ENCODE measurements at regions not wholly inside any gene's neighbourhood (a gene's known extent, or its start where the extent isn't known, plus 50 kb on each side); places are given as distances from the start of the nearest gene placed in this dataset.
"Not testable (repeated sequence)": the region's sequence is repeated elsewhere in the genome, so short reads cannot be mapped to it uniquely, and the experiment has no call there.

DNA sequence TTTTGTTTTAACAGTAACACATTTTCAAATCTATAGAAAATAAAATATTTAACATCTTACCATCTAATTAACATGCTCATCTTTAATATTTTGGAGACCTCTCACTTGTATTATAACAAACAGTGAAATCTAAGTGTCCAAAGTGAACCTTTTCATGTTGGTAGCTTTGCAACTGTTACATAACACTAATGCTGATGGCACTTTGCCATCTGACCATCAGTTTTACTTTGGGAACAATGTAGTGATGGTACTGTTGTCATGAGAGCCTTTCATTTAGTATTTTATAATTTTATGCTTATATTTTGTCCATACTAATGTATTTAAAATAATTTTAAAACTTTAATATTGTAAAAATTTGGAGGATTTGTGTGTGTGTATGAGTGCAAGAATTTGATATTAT lies 1017.0 kb upstream of the KCND2 start:
- TF ChIP-seq, protein P1, sequence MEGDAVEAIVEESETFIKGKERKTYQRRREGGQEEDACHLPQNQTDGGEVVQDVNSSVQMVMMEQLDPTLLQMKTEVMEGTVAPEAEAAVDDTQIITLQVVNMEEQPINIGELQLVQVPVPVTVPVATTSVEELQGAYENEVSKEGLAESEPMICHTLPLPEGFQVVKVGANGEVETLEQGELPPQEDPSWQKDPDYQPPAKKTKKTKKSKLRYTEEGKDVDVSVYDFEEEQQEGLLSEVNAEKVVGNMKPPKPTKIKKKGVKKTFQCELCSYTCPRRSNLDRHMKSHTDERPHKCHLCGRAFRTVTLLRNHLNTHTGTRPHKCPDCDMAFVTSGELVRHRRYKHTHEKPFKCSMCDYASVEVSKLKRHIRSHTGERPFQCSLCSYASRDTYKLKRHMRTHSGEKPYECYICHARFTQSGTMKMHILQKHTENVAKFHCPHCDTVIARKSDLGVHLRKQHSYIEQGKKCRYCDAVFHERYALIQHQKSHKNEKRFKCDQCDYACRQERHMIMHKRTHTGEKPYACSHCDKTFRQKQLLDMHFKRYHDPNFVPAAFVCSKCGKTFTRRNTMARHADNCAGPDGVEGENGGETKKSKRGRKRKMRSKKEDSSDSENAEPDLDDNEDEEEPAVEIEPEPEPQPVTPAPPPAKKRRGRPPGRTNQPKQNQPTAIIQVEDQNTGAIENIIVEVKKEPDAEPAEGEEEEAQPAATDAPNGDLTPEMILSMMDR (IDR thresholded peaks at IDR 0.05; ENCODE audit: borderline replicate concordance, insufficient read depth, low read depth, low read length): no peak
- H3K4me3 ChIP-seq (ENCODE audit: low read depth, low read length): no peak overlapping the region

DNA sequence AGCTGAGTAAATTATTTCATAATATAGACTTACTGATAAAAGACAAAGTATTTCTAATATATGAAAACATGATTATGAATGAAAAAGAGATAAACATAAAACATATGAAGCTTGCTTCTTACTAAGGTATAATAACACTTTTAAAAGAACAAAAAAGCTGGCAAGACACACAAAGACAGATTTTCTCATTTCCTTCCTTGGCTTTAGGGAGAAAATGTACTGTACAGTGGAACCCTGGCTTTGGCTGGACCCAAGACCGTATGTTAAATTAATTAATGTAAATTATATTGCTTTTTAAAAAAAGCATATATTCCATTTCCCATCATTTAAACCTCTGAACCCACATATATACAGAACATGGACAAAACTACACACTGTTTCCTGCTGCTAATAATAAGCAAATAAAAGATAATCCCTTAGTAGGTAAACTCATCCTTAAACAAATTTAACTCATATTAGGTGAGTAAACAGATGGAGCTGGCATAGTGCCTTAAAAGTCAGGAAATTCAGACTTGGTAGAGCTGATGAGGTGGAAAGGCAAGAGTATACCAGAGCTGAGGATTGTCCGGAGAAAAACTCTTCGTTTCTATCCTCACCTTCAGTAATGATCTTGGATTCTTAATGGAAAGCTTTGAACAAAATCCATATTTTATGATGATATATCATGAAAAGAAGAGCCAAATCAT lies 1016.4 kb upstream of the KCND2 start:
- TF ChIP-seq, protein P1 (IDR thresholded peaks at IDR 0.05; ENCODE audit: borderline replicate concordance, insufficient read depth, low read depth, low read length): no peak
- H3K4me3 ChIP-seq (ENCODE audit: low read depth, low read length): no peak overlapping the region

DNA sequence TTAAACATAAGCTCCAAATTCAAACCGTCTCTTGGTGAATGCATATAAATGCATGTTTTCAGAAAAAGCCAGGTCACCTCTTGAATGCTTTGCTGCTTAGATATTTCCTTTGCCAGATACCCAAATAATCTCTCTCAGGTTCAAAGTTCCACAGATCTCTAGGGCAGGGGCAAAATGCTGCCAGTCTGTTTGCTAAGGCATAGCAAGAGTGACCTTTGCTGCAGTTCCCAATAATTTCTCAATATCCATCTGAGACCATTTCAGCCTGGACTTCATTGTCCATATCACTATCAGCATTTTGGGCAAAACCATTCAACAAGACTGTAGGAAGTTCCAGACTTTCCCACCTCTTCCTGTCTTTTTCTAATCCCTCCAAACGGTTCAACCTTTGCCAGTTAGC lies 1006.2 kb upstream of the KCND2 start:
- not testable (repeated sequence) for H3K4me3 ChIP-seq (ENCODE audit: low read depth, low read length)

DNA sequence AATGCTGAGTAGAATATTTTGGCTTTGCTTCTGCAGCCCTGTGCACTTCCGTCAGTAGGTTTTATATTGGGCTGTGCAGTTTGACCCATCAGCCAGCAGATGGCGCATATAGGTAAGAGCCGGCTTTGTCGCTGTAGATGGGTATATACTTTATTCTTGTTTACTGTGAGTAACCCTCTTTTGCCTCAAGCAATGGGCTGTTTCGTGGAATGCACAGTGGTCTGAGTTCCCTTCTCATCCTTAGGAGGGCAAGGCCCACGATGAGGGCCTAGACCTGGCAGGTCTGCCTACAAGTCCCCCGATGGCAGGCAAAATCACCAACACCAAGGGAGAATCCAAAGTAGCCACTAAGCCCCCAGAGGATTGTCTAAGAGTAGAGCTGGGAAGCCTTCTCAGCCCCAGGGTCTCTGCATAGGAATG lies 1002.9 kb upstream of the KCND2 start:
- TF ChIP-seq, protein P1 (IDR thresholded peaks at IDR 0.05; ENCODE audit: borderline replicate concordance, insufficient read depth, low read depth, low read length): peak; percentile 80
- H3K4me3 ChIP-seq (ENCODE audit: low read depth, low read length): no peak overlapping the region

DNA sequence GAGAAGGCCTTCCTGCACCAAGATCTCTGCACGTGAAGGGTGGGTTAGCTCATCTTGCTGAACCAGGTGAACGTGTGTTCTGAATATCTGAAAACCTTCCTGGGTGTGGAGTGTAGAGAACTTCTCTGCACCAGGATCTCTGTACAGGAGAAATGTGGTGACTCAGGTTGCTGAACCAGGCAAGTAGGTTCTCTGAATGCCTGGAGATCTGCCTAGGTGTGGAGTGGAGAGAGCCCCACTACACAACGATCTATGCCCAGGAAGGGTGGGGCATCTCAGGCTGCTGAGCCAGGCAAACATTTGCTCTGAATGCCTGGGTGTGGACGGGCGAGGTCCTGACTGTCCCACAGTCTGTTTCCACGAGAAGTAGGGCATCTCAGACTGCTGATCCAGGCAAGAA lies 1002.3 kb upstream of the KCND2 start:
- TF ChIP-seq, protein P1 (IDR thresholded peaks at IDR 0.05; ENCODE audit: borderline replicate concordance, insufficient read depth, low read depth, low read length): no peak
- no peak overlapping the region for H3K4me3 ChIP-seq (ENCODE audit: low read depth, low read length)

DNA sequence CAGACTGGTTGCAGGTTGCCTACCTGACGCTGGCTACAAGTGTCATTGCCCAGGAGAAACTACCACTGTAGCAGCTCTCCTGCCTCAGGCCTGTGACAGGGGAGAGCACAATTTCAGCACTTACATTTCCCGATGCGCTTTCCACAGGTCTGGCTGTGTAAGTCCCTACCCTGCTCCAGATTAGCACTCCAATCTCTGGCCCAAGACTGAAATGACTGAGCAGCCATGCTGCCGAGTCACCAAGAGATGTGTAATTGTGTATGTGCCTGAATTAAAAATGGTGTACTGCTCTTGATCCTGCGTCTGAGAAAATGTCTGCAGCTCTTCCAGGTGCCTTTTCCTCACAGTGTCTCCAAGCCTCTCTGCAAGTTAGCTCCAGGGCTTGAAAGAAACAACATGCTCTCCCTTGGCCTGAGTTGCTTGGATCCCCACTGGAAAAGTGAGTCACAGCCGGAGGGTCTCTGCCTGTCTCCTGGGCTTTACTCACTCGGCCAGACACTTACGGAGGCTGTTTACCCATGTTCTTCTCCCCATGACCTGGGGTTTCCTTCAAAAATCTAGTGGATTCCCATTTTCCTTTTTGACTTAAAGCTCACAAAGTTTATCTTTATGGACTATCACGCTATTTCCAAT lies 1001.7 kb upstream of the KCND2 start:
- H3K4me3 ChIP-seq (ENCODE audit: low read depth, low read length): no peak overlapping the region
- TF ChIP-seq, protein P1 (IDR thresholded peaks at IDR 0.05; ENCODE audit: borderline replicate concordance, insufficient read depth, low read depth, low read length): no peak

DNA sequence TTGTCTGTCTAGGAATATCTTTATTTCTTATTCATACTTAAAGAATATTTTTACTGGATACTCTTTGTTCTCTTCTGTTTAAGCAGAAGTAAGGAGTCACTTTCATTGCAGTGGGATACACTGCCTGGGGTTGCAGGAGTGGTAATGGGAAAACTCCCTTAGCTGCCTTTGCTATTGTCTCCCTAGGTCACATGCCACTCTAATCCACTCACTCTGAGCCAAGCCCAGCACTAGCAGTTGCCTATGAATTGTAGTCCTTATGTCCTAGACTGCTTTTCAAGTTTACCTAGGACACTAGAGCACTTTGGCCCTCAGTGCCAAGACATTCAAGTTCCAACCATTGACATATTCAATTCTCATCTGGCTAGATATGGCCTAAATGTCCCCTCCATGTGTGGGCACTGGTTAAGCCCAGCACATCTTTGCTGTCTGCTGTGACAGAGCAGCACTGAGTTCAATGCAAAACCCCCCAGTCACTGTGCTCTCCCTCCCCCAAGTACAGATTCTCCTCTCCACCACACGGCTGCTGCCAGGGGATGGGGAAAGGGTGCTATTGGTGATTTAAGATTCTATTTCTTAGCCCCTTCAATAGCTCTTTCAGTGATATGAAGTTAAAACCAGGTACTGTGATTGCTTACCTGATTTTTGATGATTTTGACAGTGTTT lies 991.7 kb upstream of the KCND2 start:
- TF ChIP-seq, protein P1 (IDR thresholded peaks at IDR 0.05; ENCODE audit: borderline replicate concordance, insufficient read depth, low read depth, low read length): no peak

More for the DNA sequence above, 991.7 kb upstream of the KCND2 start:
- H3K4me3 ChIP-seq (ENCODE audit: low read depth, low read length): no peak overlapping the region
